Right cardiac atrium (tissue), 5 donors: ENCODE measurements at regions not wholly inside any gene's neighbourhood (a gene's known extent, or its start where the extent isn't known, plus 50 kb on each side); places are given as distances from the start of the nearest gene placed in this dataset.
A peak's percentile ranks its signal among the peaks of the same experiment; 100 is the strongest.

Source experiments
- ATAC-seq, 2 donors: fragments of 200-7000 bp; cut with Tn5 transposase; one replicate each; pipeline versions ENCODE4 v1.8.0 to v1.9.1; 2020; ENCODE audit warnings: moderate library complexity in 2 of 2, mild to moderate bottlenecking in 1 of 2
- DNase-seq, 3 donors: peaks; one replicate each; pipeline ENCODE4 v3.0.0-alpha.2; 2020
- H3K27ac ChIP-seq: one replicate; pipeline ENCODE4 v1.5.1; 2013; ENCODE audit warnings: mild to moderate bottlenecking, low read length, control low read depth, moderate library complexity
- H3K27me3 ChIP-seq: one replicate; pipeline ENCODE4 v1.6.1; 2013; ENCODE audit not compliant: control insufficient read depth, insufficient read depth
- H3K4me1 ChIP-seq: one replicate; pipeline ENCODE4 v1.6.1; 2013; ENCODE audit warnings: low read length; ENCODE audit not compliant: control insufficient read depth, insufficient read depth
- H3K4me3 ChIP-seq: one replicate; pipeline ENCODE4 v1.5.1; 2013; ENCODE audit warnings: low read length, control low read depth
- H3K9me3 ChIP-seq: one replicate; pipeline ENCODE4 v1.6.1; 2013; ENCODE audit warnings: low read length; ENCODE audit not compliant: control insufficient read depth
- WGBS: extraction: QIAGEN DNeasy Blood & Tissue Kit; methylation state at CpG from one replicate; pipeline ENCODE4 v1.1.7; 2013; 5-methylcytosine and 5-hydroxymethylcytosine counted together
- intact Hi-C, 4 donors: fragments of 100-400 bp; cut with DNase I; formaldehyde crosslinking; loops; one replicate each; pipeline versions ENCODE4 v1.11.0 to v1.14.0; 2022 to 2023
- donor health status: healthy with polysubstance abuse.
- donor health status: DM: no; HTN: yes; CAD: no.
- donor health status: DM: no; HTN: no; CAD: no.
- donor health status: DM: no; HTN: yes; CAD: no; lungs with severe emphysema.
- donor health status: DM: yes; HTN: yes; CAD: no.

- no peak overlapping the region for H3K27ac ChIP-seq
- no peaks in the 10 kb centered on the region for H3K27me3 ChIP-seq
- peaks cover 3% of the 10 kb centered on the region for H3K4me1 ChIP-seq
- DNase-seq, result no peak
- no peak for ATAC-seq
- intact Hi-C loops, result no loop called here
- H3K9me3 ChIP-seq, result no peaks in the 10 kb centered on the region
- 31% methylated on average over 1 of the region's 1 CpG for WGBS
- H3K4me3 ChIP-seq, result no peak overlapping the region
These were observed 311.5 kb upstream of the MPDZ start for GRCh38 chr9:13590996-13591395.

GRCh38 chr9:13589034-13589737, 309.7 kb upstream of the MPDZ start:
- intact Hi-C loops, result loop anchor here in 1 of 4 donors (10.0 kb wide), 1 partner anchor 64 kb away; no protein-coding TSS in a partner anchor
- Histone ChIP-seq H3K4me3 (no peak overlapping the region), H3K9me3 (no peaks in the 10 kb centered on the region), H3K27ac (no peak overlapping the region), H3K4me1 (peaks cover 3% of the 10 kb centered on the region), H3K27me3 (no peaks in the 10 kb centered on the region)
- DNase-seq (no peak), ATAC-seq (no peak)
- WGBS, result 72% methylated on average over 2 of the region's 2 CpGs

- ATAC-seq (peak; percentile 67 to 81), DNase-seq (no peak)
- Histone ChIP-seq H3K4me3 (no peak overlapping the region), H3K27ac (no peak overlapping the region), H3K9me3 (no peaks in the 10 kb centered on the region), H3K27me3 (no peaks in the 10 kb centered on the region), H3K4me1 (peaks cover 3% of the 10 kb centered on the region)
- 47% methylated on average over 6 of the region's 6 CpGs for WGBS
- intact Hi-C loops, result loop anchor here in 1 of 4 donors (10.0 kb wide), 1 partner anchor 64 kb away; no protein-coding TSS in a partner anchor
These were observed 308.9 kb upstream of the MPDZ start for GRCh38 chr9:13588151-13589033.

- WGBS, result 61% methylated on average over 9 of the region's 9 CpGs
- peak; percentile 32 to 44 for ATAC-seq
- intact Hi-C loops, result loop anchor here in 1 of 4 donors (10.0 kb wide), 1 partner anchor 63 kb away; no protein-coding TSS in a partner anchor
- Histone ChIP-seq H3K27ac (no peak overlapping the region), H3K27me3 (no peaks in the 10 kb centered on the region), H3K9me3 (no peaks in the 10 kb centered on the region), H3K4me1 (peaks cover 3% of the 10 kb centered on the region), H3K4me3 (no peak overlapping the region)
- DNase-seq, result peak; percentile 28 to 54 (median 53)
These were observed 308.1 kb upstream of the MPDZ start for GRCh38 chr9:13587571-13587970.

GRCh38 chr9:13586587-13587374, 307.3 kb upstream of the MPDZ start:
- Histone ChIP-seq H3K4me3 (no peak overlapping the region), H3K4me1 (peaks cover 3% of the 10 kb centered on the region), H3K9me3 (no peaks in the 10 kb centered on the region), H3K27me3 (no peaks in the 10 kb centered on the region), H3K27ac (peak overlapping the region; percentile 72)
- DNase-seq (peak in 1 of 3 donors; percentile 50), ATAC-seq (peak in 1 of 2 donors; percentile 45)
- intact Hi-C loops, result loop anchor here in 1 of 4 donors (10.0 kb wide), 1 partner anchor 62 kb away; no protein-coding TSS in a partner anchor
- WGBS, result 32% methylated on average over 7 of the region's 7 CpGs

- H3K4me3 ChIP-seq, result no peak overlapping the region
- intact Hi-C loops, result loop anchor here in 1 of 4 donors (10.0 kb wide), 1 partner anchor 56 kb away; no protein-coding TSS in a partner anchor
These were observed 301.3 kb upstream of the MPDZ start for GRCh38 chr9:13580760-13581159.

GRCh38 chr9:13580131-13580530, 300.6 kb upstream of the MPDZ start:
- Histone ChIP-seq H3K4me3 (no peak overlapping the region), H3K9me3 (no peaks in the 10 kb centered on the region), H3K27me3 (no peaks in the 10 kb centered on the region), H3K4me1 (peaks cover 3% of the 10 kb centered on the region), H3K27ac (no peak overlapping the region)
- intact Hi-C loops, result loop anchor here in 1 of 4 donors (10.0 kb wide), 1 partner anchor 55 kb away; no protein-coding TSS in a partner anchor
- no peak for DNase-seq
- WGBS, result 87% methylated on average over 3 of the region's 3 CpGs
- no peak for ATAC-seq

More at GRCh38 chr9:13580760-13581159, 301.3 kb upstream of the MPDZ start:
- H3K27ac ChIP-seq, result no peak overlapping the region
- no peak for DNase-seq
- WGBS, result 95% methylated on average over 5 of the region's 5 CpGs
- no peaks in the 10 kb centered on the region for H3K9me3 ChIP-seq
- peaks cover 3% of the 10 kb centered on the region for H3K4me1 ChIP-seq
- no peak for ATAC-seq
- no peaks in the 10 kb centered on the region for H3K27me3 ChIP-seq

- no peak for ATAC-seq
- no peak overlapping the region for H3K27ac ChIP-seq
These were observed 296.6 kb upstream of the MPDZ start for GRCh38 chr9:13576101-13576500.

GRCh38 chr9:13575558-13575957, 296.1 kb upstream of the MPDZ start:
- peak; percentile 85 to 94 for ATAC-seq
- Histone ChIP-seq H3K27me3 (no peaks in the 10 kb centered on the region), H3K9me3 (no peaks in the 10 kb centered on the region), H3K27ac (no peak overlapping the region), H3K4me1 (peaks cover 5% of the 10 kb centered on the region), H3K4me3 (no peak overlapping the region)
- intact Hi-C loops, result no loop called here
- peak in 2 of 3 donors; percentile 27 to 64 for DNase-seq
- 73% methylated on average over 1 of the region's 1 CpG for WGBS

More at GRCh38 chr9:13576101-13576500, 296.6 kb upstream of the MPDZ start:
- H3K27me3 ChIP-seq, result no peaks in the 10 kb centered on the region
- H3K4me1 ChIP-seq, result peaks cover 3% of the 10 kb centered on the region
- no peak for DNase-seq
- no peak overlapping the region for H3K4me3 ChIP-seq
- H3K9me3 ChIP-seq, result no peaks in the 10 kb centered on the region
- intact Hi-C loops, result no loop called here
